ENCODE measurements at regions not wholly inside any gene's neighbourhood (a gene's known extent, or its start where the extent isn't known, plus 50 kb on each side); places are given as distances from the start of the nearest gene placed in this dataset.

GRCh38 chr12:33724867-33725266 is 285.2 kb upstream of the SYT10 start:
- Mint-ChIP-seq H3K36me3 (ENCODE audit: insufficient read depth) (no peaks in the 10 kb centered on the region), H3K9me3 (ENCODE audit: low read depth) (peaks cover 15% of the 10 kb centered on the region), H3K4me3 (ENCODE audit: low read depth) (no peak overlapping the region), H3K27ac (no peak overlapping the region), H3K27me3 (no peaks in the 10 kb centered on the region), H3K4me1 (ENCODE audit: low read depth) (no peaks in the 10 kb centered on the region)
- DNase-seq (ENCODE audit: low spot score, unreplicated experiment), result no peak
- TF ChIP-seq CTCF (IDR thresholded peaks at IDR 0.05; ENCODE audit: unreplicated experiment), result no peak

GRCh38 chr12:33734871-33735270 is 287.4 kb upstream of the ALG10 start:
- TF ChIP-seq CTCF (IDR thresholded peaks at IDR 0.05; ENCODE audit: unreplicated experiment), result no peak
- Mint-ChIP-seq H3K36me3 (ENCODE audit: insufficient read depth) (no peaks in the 10 kb centered on the region), H3K27me3 (no peaks in the 10 kb centered on the region), H3K4me3 (ENCODE audit: low read depth) (no peak overlapping the region), H3K4me1 (ENCODE audit: low read depth) (no peaks in the 10 kb centered on the region), H3K9me3 (ENCODE audit: low read depth) (peaks cover 6% of the 10 kb centered on the region), H3K27ac (no peak overlapping the region)
- DNase-seq (ENCODE audit: low spot score, unreplicated experiment), result no peak

GRCh38 chr12:33752854-33753253 is 269.4 kb upstream of the ALG10 start:
- Mint-ChIP-seq H3K4me1 (ENCODE audit: low read depth) (peaks cover 3% of the 10 kb centered on the region), H3K27me3 (no peaks in the 10 kb centered on the region), H3K4me3 (ENCODE audit: low read depth) (no peak overlapping the region), H3K9me3 (ENCODE audit: low read depth) (no peaks in the 10 kb centered on the region), H3K27ac (no peak overlapping the region), H3K36me3 (ENCODE audit: insufficient read depth) (no peaks in the 10 kb centered on the region)
- no peak for DNase-seq (ENCODE audit: low spot score, unreplicated experiment)
- TF ChIP-seq CTCF (IDR thresholded peaks at IDR 0.05; ENCODE audit: unreplicated experiment), result no peak

- no peaks in the 10 kb centered on the region for H3K9me3 Mint-ChIP-seq (ENCODE audit: low read depth)
- H3K27me3 Mint-ChIP-seq, result no peaks in the 10 kb centered on the region
- H3K27ac Mint-ChIP-seq, result no peak overlapping the region
- no peak for TF ChIP-seq CTCF (IDR thresholded peaks at IDR 0.05; ENCODE audit: unreplicated experiment)
- no peak overlapping the region for H3K4me3 Mint-ChIP-seq (ENCODE audit: low read depth)
- DNase-seq (ENCODE audit: low spot score, unreplicated experiment), result no peak
- H3K4me1 Mint-ChIP-seq (ENCODE audit: low read depth), result no peaks in the 10 kb centered on the region
- H3K36me3 Mint-ChIP-seq (ENCODE audit: insufficient read depth), result no peaks in the 10 kb centered on the region
Measured at GRCh38 chr12:33757701-33758100, 264.6 kb upstream of the ALG10 start.

GRCh38 chr12:33759279-33759678 is 263.0 kb upstream of the ALG10 start:
- Mint-ChIP-seq H3K27ac (no peak overlapping the region), H3K36me3 (ENCODE audit: insufficient read depth) (no peaks in the 10 kb centered on the region), H3K4me3 (ENCODE audit: low read depth) (no peak overlapping the region), H3K27me3 (no peaks in the 10 kb centered on the region), H3K9me3 (ENCODE audit: low read depth) (no peaks in the 10 kb centered on the region), H3K4me1 (ENCODE audit: low read depth) (no peaks in the 10 kb centered on the region)
- no peak for DNase-seq (ENCODE audit: low spot score, unreplicated experiment)
- TF ChIP-seq CTCF (IDR thresholded peaks at IDR 0.05; ENCODE audit: unreplicated experiment), result no peak
